GM12864 (cell line): ENCODE measurements at regions not wholly inside any gene's neighbourhood (a gene's known extent, or its start where the extent isn't known, plus 50 kb on each side); places are given as distances from the start of the nearest gene placed in this dataset.

ENCODE experiments used
- DNase-seq: peaks from one replicate; pipeline ENCODE4 v3.0.0-alpha.2; 2011; ENCODE audit warnings: low read depth
- H3K4me3 ChIP-seq: 2 replicates; pipeline ENCODE4 v1.5.1; 2011; ENCODE audit warnings: mild to moderate bottlenecking, low read depth, low read length, control low read depth
- TF ChIP-seq, protein P1 (sequence below): IDR thresholded peaks from 2 replicates; pipeline ENCODE4 v1.5.1; 2011; ENCODE audit warnings: low read depth, mild to moderate bottlenecking, moderate library complexity, low read length, control low read depth, inconsistent platforms; ENCODE audit errors: missing control alignments

DNA sequence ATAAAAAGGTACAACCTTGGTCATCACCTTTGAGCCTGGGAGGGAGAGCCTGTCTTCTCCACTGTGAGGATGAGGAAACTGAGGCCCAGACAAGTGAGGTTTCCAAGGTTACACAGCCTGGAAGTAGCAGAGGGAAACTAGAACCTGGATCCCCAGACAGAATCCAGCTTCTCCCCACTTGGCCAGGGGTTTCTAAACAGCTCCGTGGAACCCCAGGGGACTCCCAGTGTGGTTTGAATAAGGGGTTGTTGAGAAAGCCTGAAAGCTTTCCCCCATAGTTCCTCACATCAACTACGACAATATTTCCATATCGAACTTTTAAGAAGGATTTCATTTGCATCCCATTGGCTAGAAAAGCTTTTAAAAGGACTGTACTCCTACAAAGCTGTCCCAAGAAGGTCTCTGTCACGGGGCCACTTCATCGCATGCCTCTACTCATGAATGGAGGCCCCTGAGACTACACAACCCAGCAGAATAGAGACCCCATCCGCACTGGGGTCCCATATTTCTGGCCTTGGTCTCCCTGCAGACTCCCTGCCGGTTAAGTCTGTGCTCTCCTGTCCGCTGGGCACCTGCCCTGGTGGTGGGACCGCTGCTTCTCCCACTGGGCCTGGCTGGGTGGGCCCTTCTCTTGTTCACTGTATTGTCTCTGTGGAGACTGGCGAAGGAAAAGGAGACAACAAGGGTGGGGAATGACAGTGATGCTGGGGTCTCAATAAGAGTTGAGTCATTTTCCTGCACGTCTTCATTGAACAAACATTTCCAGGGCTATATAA is 178.5 kb downstream of the SMAD6 start:
- TF ChIP-seq, protein P1, sequence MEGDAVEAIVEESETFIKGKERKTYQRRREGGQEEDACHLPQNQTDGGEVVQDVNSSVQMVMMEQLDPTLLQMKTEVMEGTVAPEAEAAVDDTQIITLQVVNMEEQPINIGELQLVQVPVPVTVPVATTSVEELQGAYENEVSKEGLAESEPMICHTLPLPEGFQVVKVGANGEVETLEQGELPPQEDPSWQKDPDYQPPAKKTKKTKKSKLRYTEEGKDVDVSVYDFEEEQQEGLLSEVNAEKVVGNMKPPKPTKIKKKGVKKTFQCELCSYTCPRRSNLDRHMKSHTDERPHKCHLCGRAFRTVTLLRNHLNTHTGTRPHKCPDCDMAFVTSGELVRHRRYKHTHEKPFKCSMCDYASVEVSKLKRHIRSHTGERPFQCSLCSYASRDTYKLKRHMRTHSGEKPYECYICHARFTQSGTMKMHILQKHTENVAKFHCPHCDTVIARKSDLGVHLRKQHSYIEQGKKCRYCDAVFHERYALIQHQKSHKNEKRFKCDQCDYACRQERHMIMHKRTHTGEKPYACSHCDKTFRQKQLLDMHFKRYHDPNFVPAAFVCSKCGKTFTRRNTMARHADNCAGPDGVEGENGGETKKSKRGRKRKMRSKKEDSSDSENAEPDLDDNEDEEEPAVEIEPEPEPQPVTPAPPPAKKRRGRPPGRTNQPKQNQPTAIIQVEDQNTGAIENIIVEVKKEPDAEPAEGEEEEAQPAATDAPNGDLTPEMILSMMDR, result no peak
- no peak overlapping the region for H3K4me3 ChIP-seq
- DNase-seq, result no peak

DNA sequence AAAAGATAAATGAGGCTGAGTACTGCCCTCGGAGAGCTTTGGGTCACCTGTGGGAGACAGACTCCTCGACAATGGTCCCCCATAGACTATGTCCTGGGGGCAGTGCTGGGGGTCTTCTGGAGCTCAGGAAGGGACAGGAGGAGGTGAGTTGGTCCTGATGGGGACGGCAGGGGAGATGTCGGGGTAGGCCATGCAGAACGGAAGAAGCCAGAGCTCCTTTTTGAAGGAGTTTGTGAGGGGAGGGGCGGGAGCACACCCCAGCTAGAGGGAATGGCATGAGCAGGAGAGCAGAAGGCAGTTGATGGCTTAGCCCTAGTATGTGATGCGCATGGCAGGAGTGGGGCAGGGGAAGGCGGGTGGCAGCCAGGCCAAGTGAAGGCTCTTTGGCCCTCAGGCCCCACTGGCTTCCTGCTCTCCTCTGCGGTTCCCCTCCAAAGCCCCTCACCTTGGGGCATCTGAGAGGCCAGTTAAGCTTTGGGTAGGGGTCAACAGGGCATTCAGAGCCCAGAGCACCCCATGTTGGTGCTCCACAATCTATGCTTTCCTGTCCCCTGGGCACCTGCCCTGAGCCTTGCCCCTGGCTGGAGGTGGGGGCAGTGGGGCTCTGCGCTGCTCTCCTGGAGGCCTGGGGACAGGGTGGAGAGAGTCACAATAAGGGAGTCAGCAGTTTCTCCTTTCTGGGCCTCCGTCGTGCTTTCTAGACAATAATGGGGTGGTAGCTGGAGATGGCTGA is 179.3 kb downstream of the SMAD6 start:
- H3K4me3 ChIP-seq, result no peak overlapping the region
- no peak for DNase-seq
- TF ChIP-seq, protein P1, result no peak

DNA sequence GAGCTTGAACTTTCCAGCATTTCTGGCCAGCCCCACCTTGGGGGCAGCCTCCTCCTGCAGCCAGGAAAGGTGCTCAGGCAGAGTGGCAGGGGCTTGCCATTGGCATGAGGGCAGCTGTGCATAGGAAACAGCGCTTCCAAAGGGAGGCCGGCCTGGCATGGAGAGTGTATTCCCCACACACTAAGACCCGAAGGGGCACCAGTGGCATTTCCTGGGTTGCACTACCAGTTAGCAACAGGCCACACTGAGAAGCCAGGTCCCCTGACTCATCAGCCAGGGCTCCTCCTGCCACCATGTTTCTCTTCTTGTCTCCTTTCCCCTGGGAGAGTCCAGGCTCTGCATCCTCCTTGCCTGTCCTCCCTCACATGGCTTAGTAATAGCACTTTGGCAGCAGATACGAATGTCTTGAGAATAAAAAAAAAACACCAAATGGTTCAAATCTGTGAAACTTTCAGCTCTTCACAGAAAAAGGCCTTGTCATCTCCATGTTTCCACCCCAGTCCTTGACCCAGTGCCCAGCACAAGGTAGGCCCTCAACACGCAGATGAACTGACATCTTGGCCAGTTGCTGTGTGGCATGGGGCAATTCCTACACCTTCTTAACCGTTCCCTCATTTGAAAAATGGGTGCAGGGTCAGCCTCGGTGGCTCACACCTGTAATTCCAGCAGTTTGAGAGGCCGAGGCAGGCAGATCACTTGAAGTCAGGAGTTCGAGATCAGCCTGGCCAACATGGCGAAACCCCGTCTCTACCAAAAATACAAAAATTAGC is 180.4 kb downstream of the SMAD6 start:
- no peak overlapping the region for H3K4me3 ChIP-seq
- TF ChIP-seq, protein P1, result no peak
- no peak for DNase-seq

DNA sequence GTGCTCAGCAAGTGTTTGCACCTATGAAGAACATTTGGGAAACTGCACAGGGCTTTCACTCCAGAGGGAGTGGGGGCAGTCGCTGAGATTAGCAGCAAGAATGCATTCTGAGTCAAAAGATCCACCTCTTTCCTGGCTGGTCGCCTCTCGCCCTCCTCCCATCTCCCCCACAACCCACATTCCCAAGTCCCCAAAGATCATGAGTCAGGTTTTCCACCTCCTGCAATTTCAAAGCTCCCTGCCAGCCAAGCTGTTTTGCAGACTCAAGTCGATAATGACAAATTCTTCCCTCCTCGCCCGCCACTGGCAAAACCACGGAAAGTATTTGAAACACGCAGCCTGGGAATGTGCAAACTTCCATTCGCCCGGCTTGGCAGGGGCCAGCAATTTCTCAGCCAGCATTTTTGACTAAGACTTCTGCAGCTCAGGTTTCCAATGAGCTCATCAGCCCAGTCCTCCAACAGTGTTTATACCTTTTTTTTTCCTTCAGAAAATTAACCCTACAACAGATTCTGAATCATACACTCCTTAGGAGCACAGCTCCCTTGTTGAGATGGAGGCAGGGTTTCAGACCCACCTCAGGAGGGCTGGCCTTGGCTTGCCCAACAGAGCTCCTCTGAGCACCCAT is 181.4 kb downstream of the SMAD6 start:
- no peak for DNase-seq
- no peak overlapping the region for H3K4me3 ChIP-seq
- TF ChIP-seq, protein P1, result no peak

DNA sequence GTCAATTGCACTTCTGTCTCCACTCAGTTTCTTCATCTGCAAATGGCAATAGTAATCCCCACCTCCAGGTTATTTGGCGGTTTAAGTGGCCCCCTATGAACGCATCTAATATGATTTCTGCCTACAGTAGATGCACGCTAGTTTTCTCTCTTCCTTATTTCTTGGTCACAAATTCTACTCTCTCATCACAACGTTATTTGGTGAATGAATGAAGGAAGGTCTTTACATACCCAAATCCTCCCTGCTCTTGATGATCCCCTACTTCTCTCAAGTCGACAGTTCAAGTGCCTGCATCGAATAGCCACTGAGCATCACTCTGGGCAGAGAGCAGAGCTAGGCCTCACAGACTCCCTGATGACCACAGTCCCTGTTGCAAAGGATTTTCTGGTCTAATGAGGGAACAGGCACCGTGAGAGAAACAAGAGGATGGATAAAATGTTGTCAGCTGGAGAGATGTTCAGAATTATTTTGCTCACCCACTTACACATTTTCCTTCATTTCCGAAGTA is 181.2 kb upstream of the SMAD3 start:
- TF ChIP-seq, protein P1, result no peak
- no peak overlapping the region for H3K4me3 ChIP-seq

DNA sequence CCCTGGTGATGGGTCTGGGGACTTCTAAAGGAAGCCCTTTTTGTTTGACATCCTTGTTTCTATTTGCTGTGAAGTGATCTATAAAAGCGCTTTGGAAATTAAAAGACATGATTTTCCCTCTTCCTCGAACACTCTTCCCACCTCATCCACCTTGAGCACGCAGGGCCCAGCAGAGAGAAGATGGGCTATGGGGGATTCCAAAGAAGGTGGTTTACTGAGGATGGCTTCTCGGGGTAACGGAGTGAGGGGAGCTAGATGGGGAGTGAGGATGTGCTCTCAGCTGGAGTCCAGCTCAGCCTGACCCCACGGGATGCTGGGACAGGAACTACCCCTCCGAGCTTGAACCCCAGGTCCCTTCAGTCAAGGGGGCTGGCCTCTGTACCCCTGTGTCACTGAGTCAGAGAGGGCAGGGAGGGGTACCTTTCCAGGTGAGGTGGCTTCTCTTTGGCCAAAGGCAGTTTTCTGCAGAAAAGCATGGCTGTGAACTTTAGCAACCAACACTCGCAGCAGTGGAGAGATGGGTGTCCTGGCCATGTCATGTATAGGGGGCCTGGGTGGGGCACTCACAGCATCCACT is 180.7 kb upstream of the SMAD3 start:
- DNase-seq, result no peak
- TF ChIP-seq, protein P1, result no peak
- no peak overlapping the region for H3K4me3 ChIP-seq

More for the DNA sequence above, 181.2 kb upstream of the SMAD3 start:
- DNase-seq, result no peak
